GM06990 (cell line): ENCODE measurements at regions not wholly inside any gene's neighbourhood (a gene's known extent, or its start where the extent isn't known, plus 50 kb on each side); places are given as distances from the start of the nearest gene placed in this dataset.
A peak's percentile ranks its signal among the peaks of the same experiment; 100 is the strongest.

Experiments
- DNase-seq: peaks from one replicate; pipeline ENCODE4 v3.0.0-alpha.2; 2011; ENCODE audit not compliant: insufficient read length; ENCODE audit errors: extremely low read depth
- H3K27me3 ChIP-seq: replicated peaks from 2 replicates; pipeline ENCODE4 v1.6.0; 2011; ENCODE audit warnings: low read length; ENCODE audit not compliant: control insufficient read depth, insufficient read depth
- H3K36me3 ChIP-seq: 2 replicates; pipeline ENCODE4 v1.5.1; 2011; ENCODE audit warnings: low read length; ENCODE audit not compliant: control insufficient read depth, insufficient read depth
- H3K4me3 ChIP-seq: replicated peaks from 2 replicates; pipeline ENCODE4 v1.5.1; 2011; ENCODE audit warnings: low read depth, mild to moderate bottlenecking, control low read depth, low read length
- CTCF ChIP-seq: IDR thresholded peaks from 2 replicates; pipeline ENCODE4 v1.5.1; 2011; ENCODE audit warnings: low read length, control low read depth, mild to moderate bottlenecking, inconsistent platforms; ENCODE audit not compliant: insufficient read depth, poor library complexity, severe bottlenecking

GRCh38 chr12:75951399-75952278 lies 79.9 kb downstream of the PHLDA1 start:
- no peaks in the 10 kb centered on the region for H3K27me3 ChIP-seq
- TF ChIP-seq CTCF: no peak

DNA sequence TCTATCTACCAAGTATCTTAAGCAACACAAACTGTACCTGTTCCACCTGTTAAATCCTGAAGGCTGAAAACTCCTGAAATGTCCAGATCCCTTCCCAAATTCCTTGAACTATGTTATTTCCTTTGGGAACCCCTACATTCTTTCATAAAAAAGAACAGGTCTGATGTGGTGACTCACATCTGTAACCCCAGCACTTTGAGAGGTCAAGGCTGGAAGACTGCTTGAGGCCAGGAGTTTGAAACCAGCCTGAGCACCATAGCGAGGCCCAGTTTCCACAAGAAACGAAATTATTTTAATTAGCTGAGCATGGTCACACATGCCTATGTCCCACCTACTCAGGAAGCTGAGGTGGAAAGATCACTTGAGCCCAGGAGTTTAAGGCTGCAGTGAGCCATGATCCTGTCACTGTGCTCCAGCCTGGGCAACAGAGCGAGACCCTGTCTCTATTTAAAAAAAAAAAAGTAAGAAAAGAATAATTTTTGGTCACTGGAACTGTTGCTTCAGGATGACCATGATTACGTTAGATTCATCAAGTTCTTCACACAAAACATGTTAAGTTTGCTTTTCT lies 84.3 kb downstream of the PHLDA1 start:
- TF ChIP-seq CTCF: no peak
- H3K36me3 ChIP-seq: no peaks in the 10 kb centered on the region
- H3K4me3 ChIP-seq: no peak overlapping the region
- no peak for DNase-seq
- H3K27me3 ChIP-seq: no peaks in the 10 kb centered on the region

More at GRCh38 chr12:75951399-75952278, 79.9 kb downstream of the PHLDA1 start:
- H3K4me3 ChIP-seq: no peak overlapping the region
- DNase-seq: no peak
- H3K36me3 ChIP-seq: no peaks in the 10 kb centered on the region

- Histone ChIP-seq H3K36me3 (no peaks in the 10 kb centered on the region), H3K4me3 (no peak overlapping the region), H3K27me3 (no peaks in the 10 kb centered on the region)
- DNase-seq: no peak
- no peak for TF ChIP-seq CTCF
Observed at GRCh38 chr12:75945581-75945980, 86.0 kb downstream of the PHLDA1 start.

DNA sequence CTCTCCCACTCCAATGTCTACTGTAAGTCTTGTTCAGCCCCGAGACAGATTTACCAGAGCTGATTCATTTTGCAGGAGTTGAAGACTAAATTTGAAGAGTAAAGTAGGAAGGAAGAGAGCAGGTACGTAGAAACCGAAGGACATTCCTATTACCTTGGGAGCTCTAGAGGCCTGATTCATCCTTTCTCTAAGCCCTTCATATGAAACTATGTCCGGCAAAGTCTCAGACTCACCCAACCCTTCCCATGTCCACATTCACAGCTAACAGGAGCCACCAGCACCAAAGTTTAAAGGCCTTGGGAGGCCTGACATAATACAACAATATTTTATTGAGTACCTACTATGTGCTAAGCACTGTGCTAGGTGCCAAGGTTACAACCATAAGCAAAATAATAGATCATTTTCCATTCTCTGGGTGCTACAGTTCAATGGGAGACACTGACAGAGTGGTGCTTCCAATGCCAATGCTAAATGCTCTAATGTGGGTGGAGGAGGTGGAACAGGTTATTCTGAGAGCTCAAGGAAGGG lies 86.6 kb downstream of the PHLDA1 start:
- TF ChIP-seq CTCF: no peak
- Histone ChIP-seq H3K36me3 (no peaks in the 10 kb centered on the region), H3K27me3 (no peaks in the 10 kb centered on the region), H3K4me3 (no peak overlapping the region)
- DNase-seq: no peak

GRCh38 chr12:75944097-75944904 lies 87.3 kb downstream of the PHLDA1 start:
- DNase-seq: peak; percentile 78
- no peak for TF ChIP-seq CTCF
- Histone ChIP-seq H3K27me3 (no peaks in the 10 kb centered on the region), H3K36me3 (no peaks in the 10 kb centered on the region), H3K4me3 (no peak overlapping the region)
